CD4-positive, alpha-beta memory T cell (primary cell): ENCODE measurements at regions not wholly inside any gene's neighbourhood (a gene's known extent, or its start where the extent isn't known, plus 50 kb on each side); places are given as distances from the start of the nearest gene placed in this dataset.
"Not testable (repeated sequence)": the region's sequence is repeated elsewhere in the genome, so short reads cannot be mapped to it uniquely, and the experiment has no call there.

Experiments
- CTCF ChIA-PET: fragments of 350-600 bp; sonication (Branson Sonifier 250); formaldehyde crosslinking; loops from one replicate; lab custom pipeline; 2021; ENCODE audit warnings: inconsistent platforms; ENCODE audit not compliant: partially characterized antibody; lab: Charles Lee
- POLR2A ChIA-PET: fragments of 350-600 bp; sonication (Branson Sonifier 250); formaldehyde crosslinking; loops from one replicate; lab custom pipeline; 2021; ENCODE audit not compliant: partially characterized antibody; lab: Charles Lee
- DNase-seq, 5 donors: peaks; one replicate each; pipeline versions ENCODE4 v3.0.0 to v3.0.0-alpha.2; 2020 to 2022; ENCODE audit warnings: mixed read lengths in 1 of 5
- H3K27ac ChIP-seq: one replicate; pipeline ENCODE4 v1.7.0; 2013; ENCODE audit warnings: low read depth, low read length
- H3K27me3 ChIP-seq: 2 replicates; pipeline ENCODE4 v1.7.0; 2013; ENCODE audit warnings: mild to moderate bottlenecking, low read length, moderate library complexity; ENCODE audit not compliant: insufficient read depth
- H3K36me3 ChIP-seq: 2 replicates; pipeline ENCODE4 v1.7.0; 2013; ENCODE audit warnings: mild to moderate bottlenecking, low read length, moderate library complexity; ENCODE audit not compliant: insufficient read depth
- H3K4me1 ChIP-seq: 2 replicates; pipeline ENCODE4 v1.7.0; 2013; ENCODE audit warnings: mild to moderate bottlenecking, low read length, moderate library complexity; ENCODE audit not compliant: insufficient read depth
- H3K4me3 ChIP-seq, 2 donors: one replicate each; pipeline ENCODE4 v1.7.0; 2013; ENCODE audit warnings: low read length in 2 of 2, mild to moderate bottlenecking in 1 of 2
- H3K9me3 ChIP-seq, 2 donors: one replicate each; pipeline ENCODE4 v1.7.0; 2013; ENCODE audit warnings: low read length in 2 of 2, control low read depth in 1 of 2; ENCODE audit not compliant: control insufficient read depth in 1 of 2
- H3K27ac Mint-ChIP-seq, 7 donors: one replicate each; pipeline ENCODE4 v1.8.0; 2020 to 2021; ENCODE audit warnings: mixed read lengths in 7 of 7, mild to moderate bottlenecking in 6 of 7, inconsistent platforms in 3 of 7, moderate library complexity in 3 of 7
- H3K27me3 Mint-ChIP-seq, 2 donors: one replicate each; pipeline ENCODE4 v1.8.0; 2020 to 2021; ENCODE audit warnings: mixed read lengths in 2 of 2
- H3K36me3 Mint-ChIP-seq, 2 donors: one replicate each; pipeline ENCODE4 v1.8.0; 2020 to 2021; ENCODE audit warnings: mixed read lengths in 2 of 2, inconsistent platforms in 1 of 2, mild to moderate bottlenecking in 1 of 2
- H3K4me1 Mint-ChIP-seq, 4 donors: one replicate each; pipeline ENCODE4 v1.8.0; 2020 to 2021; ENCODE audit warnings: mixed read lengths in 4 of 4, mild to moderate bottlenecking in 1 of 4
- H3K4me3 Mint-ChIP-seq, 8 donors: one replicate each; pipeline ENCODE4 v1.8.0; 2020 to 2021; ENCODE audit warnings: mixed read lengths in 8 of 8, mild to moderate bottlenecking in 7 of 8, moderate library complexity in 6 of 8, inconsistent platforms in 3 of 8
- H3K9me3 Mint-ChIP-seq, 8 donors: one replicate each; pipeline ENCODE4 v1.8.0; 2020 to 2021; ENCODE audit warnings: mixed read lengths in 8 of 8, mild to moderate bottlenecking in 5 of 8, inconsistent platforms in 3 of 8, moderate library complexity in 1 of 8
- intact Hi-C: fragments of 100-400 bp; cut with micrococcal nuclease; formaldehyde crosslinking; loops from one replicate; pipeline ENCODE4 v1.15.1; 2023

- H3K4me1 Mint-ChIP-seq, CTCF ChIA-PET, H3K36me3 Mint-ChIP-seq, H3K27ac ChIP-seq, intact Hi-C loops, H3K36me3 ChIP-seq, H3K27me3 ChIP-seq, H3K4me3 ChIP-seq, H3K4me1 ChIP-seq, DNase-seq, H3K9me3 ChIP-seq, H3K27ac Mint-ChIP-seq, POLR2A ChIA-PET: not testable (repeated sequence)
- Mint-ChIP-seq H3K9me3 (peaks cover 0 to 18% (median 4%) of the 10 kb centered on the region in 8 donors), H3K27me3 (peaks cover 18 to 20% of the 10 kb centered on the region in 2 donors), H3K4me3 (peak overlapping the region in 1 of 8 donors; percentile 12)
Observed at GRCh38 chr5:112520474-112520873, 101.4 kb upstream of the EPB41L4A start.

DNA sequence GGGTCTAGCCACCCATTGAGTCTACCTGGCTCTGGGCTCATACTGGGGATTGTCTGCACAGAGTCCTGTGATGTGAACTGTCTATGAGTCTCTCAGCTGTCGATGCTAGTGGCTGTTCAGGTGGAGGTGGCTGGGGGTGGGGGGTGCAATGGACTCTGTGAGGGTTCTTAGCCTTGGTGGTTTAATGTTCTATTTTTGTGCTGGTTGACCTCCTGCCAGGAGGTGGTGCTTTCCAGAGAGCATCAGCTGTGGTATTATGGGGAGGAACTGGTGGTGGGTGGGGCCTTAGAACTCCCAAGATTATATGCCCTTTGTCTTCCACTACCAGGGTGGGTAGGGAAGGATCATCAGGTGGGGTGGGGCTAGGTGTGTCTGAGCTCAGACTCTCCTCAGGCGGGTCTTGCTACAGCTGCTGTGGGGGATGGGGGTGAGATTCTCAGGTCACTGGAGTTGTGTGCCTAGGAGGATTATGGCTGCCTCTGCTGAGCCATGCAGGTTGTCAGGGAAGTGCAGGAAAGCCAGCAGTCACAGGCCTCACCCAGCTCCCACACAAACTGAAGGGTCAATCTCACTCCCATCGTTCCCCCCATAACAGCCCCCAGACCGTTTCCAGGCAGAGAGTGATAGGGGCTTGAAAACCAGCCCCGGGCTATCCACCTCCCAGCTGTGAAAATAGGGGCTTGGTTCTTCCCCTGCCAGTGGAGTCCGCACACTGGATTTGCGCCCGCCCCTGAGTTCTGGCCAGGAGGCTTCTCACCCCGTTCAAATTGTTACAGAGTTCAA lies 104.0 kb upstream of the EPB41L4A start:
- CTCF ChIA-PET, POLR2A ChIA-PET, H3K4me3 ChIP-seq, H3K36me3 Mint-ChIP-seq, DNase-seq, H3K9me3 ChIP-seq, H3K27ac Mint-ChIP-seq, H3K27me3 ChIP-seq, H3K27ac ChIP-seq, H3K9me3 Mint-ChIP-seq, H3K4me1 Mint-ChIP-seq, intact Hi-C loops, H3K4me3 Mint-ChIP-seq, H3K36me3 ChIP-seq, H3K4me1 ChIP-seq: not testable (repeated sequence)
- peaks cover 19 to 28% of the 10 kb centered on the region in 2 donors for H3K27me3 Mint-ChIP-seq

DNA sequence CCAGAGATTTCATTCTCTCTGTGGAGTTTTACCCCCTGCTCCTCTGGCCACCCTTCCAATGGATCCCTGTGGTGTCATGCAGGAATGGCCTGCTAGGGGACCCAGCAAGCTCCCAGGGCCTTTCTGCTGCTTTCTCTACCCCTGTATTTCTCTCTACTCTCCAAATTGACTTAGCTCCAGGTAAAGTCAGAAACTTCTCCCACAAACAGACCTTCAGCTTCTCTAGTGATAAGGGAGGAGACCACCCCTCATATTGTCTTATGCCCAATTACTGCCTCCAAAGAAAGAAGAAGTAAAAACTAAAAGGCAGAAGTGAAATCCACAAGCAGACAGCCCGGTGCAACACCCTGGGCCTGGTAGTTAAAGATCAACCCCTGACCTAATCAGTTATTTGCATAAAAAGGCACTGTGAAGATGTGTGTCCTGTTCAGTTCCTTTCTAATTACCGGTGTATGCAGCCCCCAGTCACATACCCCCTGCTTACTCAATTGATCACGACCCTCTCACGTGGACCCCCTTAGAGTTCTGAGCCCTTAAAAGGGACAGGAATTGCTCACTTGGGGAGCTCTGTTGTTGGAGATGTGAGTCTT lies 104.7 kb upstream of the EPB41L4A start:
- DNase-seq, intact Hi-C loops, POLR2A ChIA-PET, H3K9me3 Mint-ChIP-seq, H3K9me3 ChIP-seq, H3K36me3 Mint-ChIP-seq, H3K36me3 ChIP-seq, H3K4me1 ChIP-seq, H3K4me3 ChIP-seq, H3K4me3 Mint-ChIP-seq, H3K27ac ChIP-seq, CTCF ChIA-PET, H3K27me3 ChIP-seq, H3K27ac Mint-ChIP-seq, H3K4me1 Mint-ChIP-seq: not testable (repeated sequence)
- peaks cover 15 to 28% of the 10 kb centered on the region in 2 donors for H3K27me3 Mint-ChIP-seq

GRCh38 chr5:112525217-112525616 lies 106.1 kb upstream of the EPB41L4A start:
- intact Hi-C loops = no loop called here
- peaks cover 13 to 24% of the 10 kb centered on the region in 2 donors for H3K27me3 Mint-ChIP-seq
- no peaks in the 10 kb centered on the region for H3K4me1 Mint-ChIP-seq
- CTCF ChIA-PET = no interaction called here
- H3K36me3 ChIP-seq = no peaks in the 10 kb centered on the region
- H3K4me3 ChIP-seq = no peak overlapping the region
- no peaks in the 10 kb centered on the region for H3K4me1 ChIP-seq
- H3K9me3 Mint-ChIP-seq = peaks cover 0 to 3% (median 0%) of the 10 kb centered on the region in 8 donors
- no peaks in the 10 kb centered on the region for H3K27me3 ChIP-seq
- H3K9me3 ChIP-seq = no peaks in the 10 kb centered on the region
- H3K36me3 Mint-ChIP-seq = no peaks in the 10 kb centered on the region
- no peak overlapping the region for H3K27ac ChIP-seq
- no peak overlapping the region for H3K27ac Mint-ChIP-seq
- DNase-seq = no peak
- POLR2A ChIA-PET = no interaction called here
- no peak overlapping the region for H3K4me3 Mint-ChIP-seq

- Histone ChIP-seq H3K27ac (no peak overlapping the region), H3K27me3 (no peaks in the 10 kb centered on the region), H3K9me3 (no peaks in the 10 kb centered on the region), H3K36me3 (no peaks in the 10 kb centered on the region), H3K4me1 (no peaks in the 10 kb centered on the region), H3K4me3 (no peak overlapping the region)
- peaks cover 0 to 2% (median 0%) of the 10 kb centered on the region in 8 donors for H3K9me3 Mint-ChIP-seq
- no peak overlapping the region for H3K4me3 Mint-ChIP-seq
- H3K36me3 Mint-ChIP-seq = no peaks in the 10 kb centered on the region
- ChIA-PET CTCF (no interaction called here), POLR2A (no interaction called here)
- no peak overlapping the region for H3K27ac Mint-ChIP-seq
- no peak for DNase-seq
- peaks cover 5 to 21% of the 10 kb centered on the region in 2 donors for H3K27me3 Mint-ChIP-seq
- no peaks in the 10 kb centered on the region for H3K4me1 Mint-ChIP-seq
- intact Hi-C loops = no loop called here
Observed at GRCh38 chr5:112528928-112529327, 109.9 kb upstream of the EPB41L4A start.

GRCh38 chr5:112529525-112529924 lies 110.4 kb upstream of the EPB41L4A start:
- Mint-ChIP-seq H3K36me3 (no peaks in the 10 kb centered on the region), H3K4me1 (no peaks in the 10 kb centered on the region), H3K27me3 (peaks cover 5 to 21% of the 10 kb centered on the region in 2 donors), H3K9me3 (peaks cover 0 to 2% (median 0%) of the 10 kb centered on the region in 8 donors), H3K4me3 (no peak overlapping the region), H3K27ac (no peak overlapping the region)
- intact Hi-C loops = no loop called here
- no peaks in the 10 kb centered on the region for H3K9me3 ChIP-seq
- H3K27me3 ChIP-seq = no peaks in the 10 kb centered on the region
- ChIA-PET POLR2A (no interaction called here), CTCF (no interaction called here)
- no peaks in the 10 kb centered on the region for H3K36me3 ChIP-seq
- no peaks in the 10 kb centered on the region for H3K4me1 ChIP-seq
- DNase-seq = no peak
- no peak overlapping the region for H3K4me3 ChIP-seq
- H3K27ac ChIP-seq = no peak overlapping the region

- intact Hi-C loops = no loop called here
- Histone ChIP-seq H3K27me3 (no peaks in the 10 kb centered on the region), H3K36me3 (no peaks in the 10 kb centered on the region), H3K27ac (no peak overlapping the region), H3K4me1 (no peaks in the 10 kb centered on the region), H3K4me3 (no peak overlapping the region), H3K9me3 (no peaks in the 10 kb centered on the region)
- Mint-ChIP-seq H3K27ac (no peak overlapping the region), H3K4me3 (no peak overlapping the region), H3K9me3 (no peaks in the 10 kb centered on the region), H3K4me1 (no peaks in the 10 kb centered on the region), H3K36me3 (no peaks in the 10 kb centered on the region), H3K27me3 (peaks cover 0 to 16% of the 10 kb centered on the region in 2 donors)
- POLR2A ChIA-PET = no interaction called here
- CTCF ChIA-PET = no interaction called here
- no peak for DNase-seq
Observed at GRCh38 chr5:112532654-112533360, 113.7 kb upstream of the EPB41L4A start.
